ENCODE measurements at regions not wholly inside any gene's neighbourhood (a gene's known extent, or its start where the extent isn't known, plus 50 kb on each side); places are given as distances from the start of the nearest gene placed in this dataset.

- no peak for TF ChIP-seq CTCF (IDR thresholded peaks at IDR 0.05; ENCODE audit: low read depth, low read length)
- DNase-seq, result no peak
These were observed 193.3 kb upstream of the AGAP1 start for GRCh38 chr2:235300368-235301201.

GRCh38 chr2:235301202-235302076 is 192.4 kb upstream of the AGAP1 start:
- H3K9me3 ChIP-seq, result no peaks in the 10 kb centered on the region
- DNase-seq, result no peak
- H3K27me3 ChIP-seq, result no peaks in the 10 kb centered on the region
- TF ChIP-seq CTCF (IDR thresholded peaks at IDR 0.05; ENCODE audit: low read depth, low read length), result no peak
- no peaks in the 10 kb centered on the region for H3K36me3 ChIP-seq
- no peak overlapping the region for H3K4me3 ChIP-seq (ENCODE audit: low read depth, low read length)
- H3K4me1 ChIP-seq, result no peaks in the 10 kb centered on the region

More at GRCh38 chr2:235300368-235301201, 193.3 kb upstream of the AGAP1 start:
- Histone ChIP-seq H3K4me3 (ENCODE audit: low read depth, low read length) (no peak overlapping the region), H3K27me3 (no peaks in the 10 kb centered on the region), H3K36me3 (no peaks in the 10 kb centered on the region), H3K9me3 (no peaks in the 10 kb centered on the region), H3K4me1 (no peaks in the 10 kb centered on the region)

GRCh38 chr2:235302263-235302662 is 191.6 kb upstream of the AGAP1 start:
- no peaks in the 10 kb centered on the region for H3K27me3 ChIP-seq
- no peak for TF ChIP-seq CTCF (IDR thresholded peaks at IDR 0.05; ENCODE audit: low read depth, low read length)
- no peaks in the 10 kb centered on the region for H3K4me1 ChIP-seq
- H3K9me3 ChIP-seq, result no peaks in the 10 kb centered on the region
- H3K4me3 ChIP-seq (ENCODE audit: low read depth, low read length), result no peak overlapping the region
- H3K36me3 ChIP-seq, result no peaks in the 10 kb centered on the region
- no peak for DNase-seq

GRCh38 chr2:235303499-235304291 is 190.1 kb upstream of the AGAP1 start:
- no peak for DNase-seq
- 0 out of 2 replicates have a peak, but pooled peaks have one; percentile 11 for TF ChIP-seq CTCF (IDR thresholded peaks at IDR 0.05; ENCODE audit: low read depth, low read length)
- no peaks in the 10 kb centered on the region for H3K9me3 ChIP-seq
- H3K4me3 ChIP-seq (ENCODE audit: low read depth, low read length), result no peak overlapping the region
- H3K4me1 ChIP-seq, result no peaks in the 10 kb centered on the region
- H3K36me3 ChIP-seq, result no peaks in the 10 kb centered on the region
- no peaks in the 10 kb centered on the region for H3K27me3 ChIP-seq

- no peaks in the 10 kb centered on the region for H3K36me3 ChIP-seq
- no peak for TF ChIP-seq CTCF (IDR thresholded peaks at IDR 0.05; ENCODE audit: low read depth, low read length)
- H3K9me3 ChIP-seq, result no peaks in the 10 kb centered on the region
- no peaks in the 10 kb centered on the region for H3K4me1 ChIP-seq
- DNase-seq, result no peak
- no peak overlapping the region for H3K4me3 ChIP-seq (ENCODE audit: low read depth, low read length)
- H3K27me3 ChIP-seq, result no peaks in the 10 kb centered on the region
These were observed 188.2 kb upstream of the AGAP1 start for GRCh38 chr2:235305678-235306077.

Data from BE2C (cell line).